BE2C (cell line): ENCODE measurements at regions not wholly inside any gene's neighbourhood (a gene's known extent, or its start where the extent isn't known, plus 50 kb on each side); places are given as distances from the start of the nearest gene placed in this dataset.

Source experiments
- DNase-seq: peaks from one replicate; pipeline ENCODE4 v3.0.0-alpha.2; 2020
- H3K27me3 ChIP-seq: fragments of 250-450 bp; sonication (Bioruptor Pico); 2 replicates; pipeline ENCODE4 v1.5.1; 2020; ENCODE audit warnings: mild to moderate bottlenecking
- H3K36me3 ChIP-seq: fragments of 250-450 bp; sonication (Bioruptor Pico); 2 replicates; pipeline ENCODE4 v1.5.1; 2020; ENCODE audit warnings: mild to moderate bottlenecking
- H3K4me1 ChIP-seq: fragments of 250-450 bp; sonication (Bioruptor Pico); 2 replicates; pipeline ENCODE4 v1.5.1; 2020
- H3K4me3 ChIP-seq: 2 replicates; pipeline ENCODE4 v1.5.1; 2011; ENCODE audit warnings: low read depth, low read length
- H3K9me3 ChIP-seq: fragments of 250-450 bp; sonication (Bioruptor Pico); 2 replicates; pipeline ENCODE4 v1.5.1; 2020
- TF ChIP-seq, protein P1 (sequence below): IDR thresholded peaks from 2 replicates; pipeline ENCODE4 v1.5.1; 2012; ENCODE audit warnings: mild to moderate bottlenecking, low read depth, low read length

DNA sequence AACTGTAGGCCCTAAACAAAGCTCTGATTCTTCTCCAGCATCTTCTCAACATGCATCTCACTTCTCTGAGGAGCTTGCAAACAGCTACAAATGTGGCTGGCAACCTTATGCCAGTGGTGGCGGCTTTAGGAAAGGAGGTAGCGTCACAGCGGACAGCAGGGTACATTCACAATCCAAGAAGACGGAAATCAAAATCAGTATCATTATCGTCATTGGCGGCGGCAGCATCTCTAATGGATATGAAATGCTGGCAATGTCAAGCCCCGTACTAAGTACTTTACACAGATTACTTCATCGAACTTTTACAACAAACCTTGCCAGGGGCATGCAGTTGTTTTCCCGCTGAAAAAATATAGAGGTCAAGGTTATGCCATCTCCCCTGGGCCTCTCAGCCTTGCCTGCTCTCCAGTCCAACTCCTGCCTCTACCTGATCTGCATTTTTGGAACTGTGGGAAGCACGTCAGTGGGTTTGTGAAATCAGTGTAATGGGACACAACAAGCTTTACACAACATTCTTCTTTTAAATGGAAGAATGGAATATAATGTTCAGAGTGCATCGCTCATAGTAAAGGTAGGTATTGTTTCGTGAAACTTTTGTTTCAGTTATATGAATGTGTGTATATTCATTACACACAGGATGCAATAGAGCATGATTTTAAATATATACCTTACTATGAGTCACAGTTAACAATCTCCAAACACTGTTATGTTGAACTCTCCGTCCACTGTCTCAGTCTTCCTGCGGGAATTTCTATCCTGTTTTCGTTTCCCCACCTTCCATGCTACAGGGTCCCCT lies 152.9 kb downstream of the TTC32 start:
- H3K9me3 ChIP-seq = no peaks in the 10 kb centered on the region
- no peaks in the 10 kb centered on the region for H3K36me3 ChIP-seq
- no peak overlapping the region for H3K4me3 ChIP-seq
- DNase-seq = no peak
- H3K4me1 ChIP-seq = no peaks in the 10 kb centered on the region
- TF ChIP-seq, protein P1, sequence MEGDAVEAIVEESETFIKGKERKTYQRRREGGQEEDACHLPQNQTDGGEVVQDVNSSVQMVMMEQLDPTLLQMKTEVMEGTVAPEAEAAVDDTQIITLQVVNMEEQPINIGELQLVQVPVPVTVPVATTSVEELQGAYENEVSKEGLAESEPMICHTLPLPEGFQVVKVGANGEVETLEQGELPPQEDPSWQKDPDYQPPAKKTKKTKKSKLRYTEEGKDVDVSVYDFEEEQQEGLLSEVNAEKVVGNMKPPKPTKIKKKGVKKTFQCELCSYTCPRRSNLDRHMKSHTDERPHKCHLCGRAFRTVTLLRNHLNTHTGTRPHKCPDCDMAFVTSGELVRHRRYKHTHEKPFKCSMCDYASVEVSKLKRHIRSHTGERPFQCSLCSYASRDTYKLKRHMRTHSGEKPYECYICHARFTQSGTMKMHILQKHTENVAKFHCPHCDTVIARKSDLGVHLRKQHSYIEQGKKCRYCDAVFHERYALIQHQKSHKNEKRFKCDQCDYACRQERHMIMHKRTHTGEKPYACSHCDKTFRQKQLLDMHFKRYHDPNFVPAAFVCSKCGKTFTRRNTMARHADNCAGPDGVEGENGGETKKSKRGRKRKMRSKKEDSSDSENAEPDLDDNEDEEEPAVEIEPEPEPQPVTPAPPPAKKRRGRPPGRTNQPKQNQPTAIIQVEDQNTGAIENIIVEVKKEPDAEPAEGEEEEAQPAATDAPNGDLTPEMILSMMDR = no peak
- no peaks in the 10 kb centered on the region; the same call in 1 of the 2 replicates for H3K27me3 ChIP-seq

DNA sequence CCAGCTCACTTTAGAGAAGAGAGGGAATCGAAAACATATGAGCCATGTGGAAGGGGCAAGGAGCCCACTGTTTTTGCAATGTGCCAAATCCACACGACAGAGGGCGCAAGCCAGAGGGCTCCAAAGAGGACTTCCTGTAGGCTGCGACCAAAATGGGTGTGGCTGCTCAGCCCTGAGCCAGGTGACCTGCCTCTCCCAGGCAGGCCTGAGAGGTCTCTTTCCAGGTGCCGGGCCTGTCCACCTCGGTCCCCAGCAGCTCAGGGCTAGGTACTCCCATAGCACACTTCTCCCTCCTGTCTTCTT lies 153.8 kb downstream of the TTC32 start:
- TF ChIP-seq, protein P1 = no peak
- no peaks in the 10 kb centered on the region for H3K4me1 ChIP-seq
- H3K4me3 ChIP-seq = no peak overlapping the region
- no peak for DNase-seq
- no peaks in the 10 kb centered on the region; the same call in 1 of the 2 replicates for H3K27me3 ChIP-seq
- no peaks in the 10 kb centered on the region for H3K36me3 ChIP-seq
- H3K9me3 ChIP-seq = no peaks in the 10 kb centered on the region

DNA sequence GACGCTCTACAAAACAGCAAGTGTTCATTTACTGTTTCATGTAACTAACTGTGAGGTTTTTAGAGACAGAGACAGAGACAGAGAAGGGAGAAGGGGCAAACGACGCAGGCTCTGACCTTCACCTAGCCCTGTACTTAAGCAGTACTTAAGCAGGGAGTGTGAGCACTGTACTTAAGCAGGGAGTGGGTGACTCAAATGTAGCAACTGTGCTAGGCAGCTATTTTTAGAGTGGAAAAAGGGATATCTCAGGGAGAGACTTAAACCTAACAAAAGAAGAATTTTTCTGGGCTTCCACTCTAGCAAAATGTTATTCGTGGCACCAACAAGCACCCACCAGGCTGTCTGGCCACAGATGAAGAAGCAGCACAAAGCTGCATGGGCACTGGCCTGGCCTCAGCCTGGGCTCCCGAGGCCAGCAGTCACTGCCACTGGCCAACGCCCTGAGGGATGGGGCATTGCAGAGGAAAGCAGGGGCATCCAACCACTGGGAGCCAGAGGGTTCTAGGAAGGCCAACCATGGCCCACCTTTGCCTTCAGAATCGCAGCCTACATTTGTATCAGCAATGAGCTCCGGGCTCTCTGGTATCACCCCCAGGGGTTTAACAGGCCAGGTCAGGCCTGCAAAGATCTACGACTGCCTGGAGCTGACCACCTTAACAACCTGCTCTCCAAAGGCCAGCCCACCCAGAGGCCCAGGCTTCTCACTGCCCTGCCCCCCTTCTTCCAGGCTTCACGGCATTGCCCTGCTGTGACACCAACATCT lies 154.3 kb downstream of the TTC32 start:
- no peaks in the 10 kb centered on the region; the same call in 1 of the 2 replicates for H3K27me3 ChIP-seq

DNA sequence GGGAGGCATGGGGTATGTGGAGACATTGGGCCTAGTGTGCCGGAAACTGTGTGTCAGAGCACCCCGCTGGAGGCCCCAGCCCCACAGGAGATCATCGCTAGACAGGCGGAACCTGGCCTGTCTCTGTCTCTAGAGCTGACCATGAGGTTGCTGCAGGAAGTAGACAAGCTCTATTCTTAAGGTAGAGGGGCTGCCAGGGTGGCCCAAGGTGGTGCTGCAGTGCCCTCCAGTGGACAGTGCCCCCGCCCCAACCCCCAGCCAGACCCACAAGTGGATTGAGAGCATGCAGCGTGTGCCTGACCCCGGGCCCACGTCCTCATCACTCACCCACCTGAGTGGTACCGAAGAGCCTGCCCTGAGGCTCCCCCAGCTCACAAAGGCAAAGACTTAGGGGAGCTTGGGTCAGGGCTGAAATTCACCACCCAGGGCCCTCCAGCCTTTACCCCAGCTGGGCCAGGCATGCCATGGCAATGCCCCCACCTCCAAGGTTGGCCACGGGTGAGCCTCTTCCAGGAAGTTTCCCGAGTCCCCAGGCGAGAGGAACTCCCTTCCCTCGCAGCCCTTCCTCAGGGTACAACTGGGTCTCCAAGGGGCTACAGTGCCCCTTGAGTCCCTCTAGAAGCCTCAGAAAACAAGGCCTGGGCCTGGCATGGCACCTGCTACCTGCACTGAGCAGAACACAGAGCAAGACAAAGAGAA lies 155.0 kb downstream of the TTC32 start:
- no peaks in the 10 kb centered on the region for H3K36me3 ChIP-seq
- TF ChIP-seq, protein P1 = peak; percentile 40
- no peaks in the 10 kb centered on the region; the same call in 1 of the 2 replicates for H3K27me3 ChIP-seq
- no peaks in the 10 kb centered on the region for H3K4me1 ChIP-seq
- H3K4me3 ChIP-seq = no peak overlapping the region
- DNase-seq = peak; percentile 42
- no peaks in the 10 kb centered on the region for H3K9me3 ChIP-seq

More for the DNA sequence above, 154.3 kb downstream of the TTC32 start:
- Histone ChIP-seq H3K9me3 (no peaks in the 10 kb centered on the region), H3K4me3 (no peak overlapping the region), H3K36me3 (no peaks in the 10 kb centered on the region), H3K4me1 (no peaks in the 10 kb centered on the region)
- no peak for DNase-seq
- TF ChIP-seq, protein P1 = no peak

DNA sequence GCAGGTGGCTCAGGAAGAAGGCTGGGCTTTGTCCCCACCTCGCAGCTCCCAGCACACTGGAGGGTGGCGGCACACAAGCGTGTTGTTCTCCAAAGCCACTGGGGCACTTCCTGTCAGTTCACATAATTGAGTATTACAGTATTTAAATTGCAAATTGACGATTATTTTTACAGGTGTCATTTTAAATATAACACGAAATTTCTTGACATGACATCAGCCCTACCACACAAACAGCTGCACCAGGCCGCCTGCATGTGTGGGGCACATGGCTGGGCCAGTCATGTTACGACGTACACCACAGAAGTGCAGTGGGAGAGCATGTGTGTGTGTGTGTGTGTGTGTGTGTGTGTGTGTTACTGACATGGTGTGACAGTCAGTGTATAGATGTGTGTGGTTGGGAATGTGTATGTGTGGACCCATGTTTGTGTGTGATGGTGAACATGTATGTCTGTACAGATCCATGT lies 155.6 kb downstream of the TTC32 start:
- Histone ChIP-seq H3K27me3 (no peaks in the 10 kb centered on the region; the same call in 1 of the 2 replicates), H3K9me3 (no peaks in the 10 kb centered on the region), H3K4me3 (no peak overlapping the region), H3K36me3 (no peaks in the 10 kb centered on the region), H3K4me1 (no peaks in the 10 kb centered on the region)
- TF ChIP-seq, protein P1 = no peak
- no peak for DNase-seq
